ENCODE measurements at regions not wholly inside any gene's neighbourhood (a gene's known extent, or its start where the extent isn't known, plus 50 kb on each side); places are given as distances from the start of the nearest gene placed in this dataset.

GRCh38 chr16:5510819-5511370, 413.3 kb upstream of the EEF2KMT start:
- H3K9ac ChIP-seq (ENCODE audit: control insufficient read depth, extremely low read depth, insufficient read depth, low read length): no peak overlapping the region
- FAIRE-seq: no peak
- H3K9me1 ChIP-seq (ENCODE audit: control insufficient read depth, extremely low read depth, insufficient read depth, low read length): no peaks in the 10 kb centered on the region
- dilution Hi-C loops (cut with MboI; ENCODE audit: extremely low pct_ligation_motif_present, low sequenced_read_pairs): no loop called here
- no peaks in the 10 kb centered on the region for H4K20me1 ChIP-seq (ENCODE audit: control insufficient read depth, extremely low read depth, insufficient read depth, low read length)
- TF ChIP-seq, protein P1, sequence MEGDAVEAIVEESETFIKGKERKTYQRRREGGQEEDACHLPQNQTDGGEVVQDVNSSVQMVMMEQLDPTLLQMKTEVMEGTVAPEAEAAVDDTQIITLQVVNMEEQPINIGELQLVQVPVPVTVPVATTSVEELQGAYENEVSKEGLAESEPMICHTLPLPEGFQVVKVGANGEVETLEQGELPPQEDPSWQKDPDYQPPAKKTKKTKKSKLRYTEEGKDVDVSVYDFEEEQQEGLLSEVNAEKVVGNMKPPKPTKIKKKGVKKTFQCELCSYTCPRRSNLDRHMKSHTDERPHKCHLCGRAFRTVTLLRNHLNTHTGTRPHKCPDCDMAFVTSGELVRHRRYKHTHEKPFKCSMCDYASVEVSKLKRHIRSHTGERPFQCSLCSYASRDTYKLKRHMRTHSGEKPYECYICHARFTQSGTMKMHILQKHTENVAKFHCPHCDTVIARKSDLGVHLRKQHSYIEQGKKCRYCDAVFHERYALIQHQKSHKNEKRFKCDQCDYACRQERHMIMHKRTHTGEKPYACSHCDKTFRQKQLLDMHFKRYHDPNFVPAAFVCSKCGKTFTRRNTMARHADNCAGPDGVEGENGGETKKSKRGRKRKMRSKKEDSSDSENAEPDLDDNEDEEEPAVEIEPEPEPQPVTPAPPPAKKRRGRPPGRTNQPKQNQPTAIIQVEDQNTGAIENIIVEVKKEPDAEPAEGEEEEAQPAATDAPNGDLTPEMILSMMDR (optimal IDR thresholded peaks at IDR 0.05 in 1 of 3, IDR thresholded peaks at IDR 0.05 in 1 of 3, conservative IDR thresholded peaks at IDR 0.05 in 1 of 3; ENCODE audit: extremely low read depth in 1 of 3, insufficient read depth in 2 of 3, low read length in 3 of 3): no peak
- no peak for TF ChIP-seq EZH2 (IDR thresholded peaks at IDR 0.05; ENCODE audit: low read length)
- H2AFZ ChIP-seq (ENCODE audit: control insufficient read depth, low read length): no peak overlapping the region
- H3K27ac ChIP-seq (ENCODE audit: control insufficient read depth, insufficient read depth, low read length): no peak overlapping the region
- H3K4me3 ChIP-seq (ENCODE audit: control insufficient read depth in 2 of 3, extremely low read depth in 1 of 3, insufficient read depth in 2 of 3, low read depth in 1 of 3, low read length in 3 of 3): no peak overlapping the region
- H3K79me2 ChIP-seq (ENCODE audit: control insufficient read depth, insufficient read depth, low read length): no peaks in the 10 kb centered on the region
- H3K4me1 ChIP-seq (ENCODE audit: control insufficient read depth, extremely low read depth, insufficient read depth, low read length): no peaks in the 10 kb centered on the region
- no peak overlapping the region for H3K4me2 ChIP-seq (ENCODE audit: control insufficient read depth, extremely low read depth, insufficient read depth, low read depth, low read length)
- DNase-seq (ENCODE audit: low read depth, low spot score): no peak
- no peaks in the 10 kb centered on the region for H3K27me3 ChIP-seq (ENCODE audit: control insufficient read depth, extremely low read depth, insufficient read depth, low read length)
- no peaks in the 10 kb centered on the region for H3K36me3 ChIP-seq (ENCODE audit: control insufficient read depth in 2 of 2, extremely low read depth in 1 of 2, insufficient read depth in 2 of 2, low read length in 2 of 2)
- peaks cover 18% of the 10 kb centered on the region for H3K9me3 ChIP-seq (ENCODE audit: control insufficient read depth, low read depth, low read length)

DNA sequence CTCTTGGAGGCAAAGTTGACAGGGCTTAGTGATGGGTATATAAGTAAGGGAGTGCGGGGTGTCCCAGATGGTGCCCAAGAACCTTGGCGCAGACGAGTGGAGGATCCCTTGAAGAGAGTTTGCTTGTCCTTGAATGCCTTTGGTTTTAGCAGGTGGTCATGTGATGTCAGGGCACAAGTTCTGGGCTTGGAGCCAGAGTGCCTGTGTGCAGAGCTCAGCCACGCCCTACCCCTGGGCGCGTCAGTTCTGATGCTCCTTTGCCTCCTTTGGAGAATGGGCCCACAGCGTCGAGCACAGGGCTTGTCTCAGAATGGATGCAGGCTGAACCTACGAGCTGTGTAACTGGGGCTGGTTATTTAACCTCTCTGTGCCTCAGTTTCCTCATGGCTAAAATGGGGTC, 412.2 kb upstream of the EEF2KMT start:
- no peak overlapping the region for H3K4me2 ChIP-seq (ENCODE audit: control insufficient read depth, extremely low read depth, insufficient read depth, low read depth, low read length)
- no peak for FAIRE-seq
- TF ChIP-seq, protein P1 (optimal IDR thresholded peaks at IDR 0.05 in 1 of 3, IDR thresholded peaks at IDR 0.05 in 1 of 3, conservative IDR thresholded peaks at IDR 0.05 in 1 of 3; ENCODE audit: extremely low read depth in 1 of 3, insufficient read depth in 2 of 3, low read length in 3 of 3): no peak
- TF ChIP-seq EZH2 (IDR thresholded peaks at IDR 0.05; ENCODE audit: low read length): no peak
- H3K4me3 ChIP-seq (ENCODE audit: control insufficient read depth in 2 of 3, extremely low read depth in 1 of 3, insufficient read depth in 2 of 3, low read depth in 1 of 3, low read length in 3 of 3): no peak overlapping the region
- no peaks in the 10 kb centered on the region for H3K36me3 ChIP-seq (ENCODE audit: control insufficient read depth in 2 of 2, extremely low read depth in 1 of 2, insufficient read depth in 2 of 2, low read length in 2 of 2)
- dilution Hi-C loops (cut with MboI; ENCODE audit: extremely low pct_ligation_motif_present, low sequenced_read_pairs): no loop called here
- no peak overlapping the region for H3K9ac ChIP-seq (ENCODE audit: control insufficient read depth, extremely low read depth, insufficient read depth, low read length)
- H3K27me3 ChIP-seq (ENCODE audit: control insufficient read depth, extremely low read depth, insufficient read depth, low read length): no peaks in the 10 kb centered on the region
- H3K9me1 ChIP-seq (ENCODE audit: control insufficient read depth, extremely low read depth, insufficient read depth, low read length): no peaks in the 10 kb centered on the region
- DNase-seq (ENCODE audit: low read depth, low spot score): no peak
- H3K4me1 ChIP-seq (ENCODE audit: control insufficient read depth, extremely low read depth, insufficient read depth, low read length): no peaks in the 10 kb centered on the region
- no peak overlapping the region for H2AFZ ChIP-seq (ENCODE audit: control insufficient read depth, low read length)
- peaks cover 18% of the 10 kb centered on the region for H3K9me3 ChIP-seq (ENCODE audit: control insufficient read depth, low read depth, low read length)
- no peaks in the 10 kb centered on the region for H4K20me1 ChIP-seq (ENCODE audit: control insufficient read depth, extremely low read depth, insufficient read depth, low read length)
- H3K27ac ChIP-seq (ENCODE audit: control insufficient read depth, insufficient read depth, low read length): no peak overlapping the region
- H3K79me2 ChIP-seq (ENCODE audit: control insufficient read depth, insufficient read depth, low read length): no peaks in the 10 kb centered on the region

All from keratinocyte (primary cell).